Endothelial cell of umbilical vein (primary cell): ENCODE measurements at regions not wholly inside any gene's neighbourhood (a gene's known extent, or its start where the extent isn't known, plus 50 kb on each side); places are given as distances from the start of the nearest gene placed in this dataset.

Source experiments
- BruUV-seq: library from RNA; stranded (reverse); fragments of 400-500 nt; replicated peaks from 2 replicates; lab custom pipeline; 2021; lab: Mats Ljungman, UMichigan
- CTCF ChIA-PET: fragments of 300-600, 350-600 bp; sonication (Branson Sonifier 250); formaldehyde crosslinking; loops from one replicate; lab custom pipeline; 2021; ENCODE audit warnings: antibody characterized with exemption, inconsistent platforms; lab: Charles Lee
- POLR2A ChIA-PET: fragments of 300-600, 350-600 bp; sonication (Branson Sonifier 250); formaldehyde crosslinking; loops from one replicate; lab custom pipeline; 2021; ENCODE audit warnings: antibody characterized with exemption, inconsistent platforms; lab: Charles Lee
- DNase-seq: peaks from one replicate; pipeline ENCODE4 v3.0.0-alpha.2; 2011; ENCODE audit warnings: low read depth, low spot score
- FAIRE-seq: peaks from 2 replicates; lab custom pipeline; 2011; peaks lifted over from hg19 to GRCh38; lab: Jason Lieb, UNC
- H2AFZ ChIP-seq: 2 replicates; pipeline ENCODE4 v1.6.0; 2012; ENCODE audit warnings: low read depth, low read length, control low read depth, inconsistent platforms
- H3K27ac ChIP-seq: 2 replicates; pipeline ENCODE4 v1.5.1; 2011; ENCODE audit warnings: low read depth, mild to moderate bottlenecking, control low read depth, low read length, moderate library complexity; ENCODE audit not compliant: insufficient read depth
- H3K27me3 ChIP-seq, 2 experiments: 2 replicates each; pipeline versions ENCODE4 v1.6.0 to v1.6.1; 2011; ENCODE audit warnings: low read length in 2 of 2, mixed read lengths in 1 of 2; ENCODE audit not compliant: control insufficient read depth in 2 of 2, insufficient read depth in 2 of 2
- H3K36me3 ChIP-seq, 2 experiments: 2 replicates in 1 of 2; 3 replicates in 1 of 2; pipeline ENCODE4 v1.5.1; 2011; ENCODE audit warnings: low read length in 2 of 2, mild to moderate bottlenecking in 1 of 2, moderate library complexity in 1 of 2; ENCODE audit not compliant: control insufficient read depth in 2 of 2, insufficient read depth in 2 of 2; ENCODE audit errors: extremely low read depth in 1 of 2
- H3K4me1 ChIP-seq: 3 replicates; pipeline ENCODE4 v1.5.1; 2011; ENCODE audit warnings: mild to moderate bottlenecking, low read length; ENCODE audit not compliant: control insufficient read depth, insufficient read depth; ENCODE audit errors: extremely low read depth
- H3K4me2 ChIP-seq: 2 replicates; pipeline ENCODE4 v1.6.1; 2011; ENCODE audit warnings: low read length, control low read depth, mixed read lengths; ENCODE audit not compliant: insufficient read depth
- H3K4me3 ChIP-seq, 3 experiments: fragments of 200-600 bp in 1 of 3; sonication (generic), shearing (Covaris generic) in 1 of 3; replicated peaks in 1 of 3; 2 replicates each; pipeline ENCODE4 v1.5.1; 2011 to 2016; ENCODE audit warnings: control low read depth in 3 of 3, low read length in 3 of 3, mild to moderate bottlenecking in 2 of 3, inconsistent platforms in 1 of 3, low read depth in 1 of 3, moderate library complexity in 1 of 3; ENCODE audit not compliant: insufficient read depth in 1 of 3
- H3K79me2 ChIP-seq: 2 replicates; pipeline ENCODE4 v1.6.0; 2012; ENCODE audit warnings: low read length, inconsistent platforms; ENCODE audit not compliant: control insufficient read depth, insufficient read depth
- H3K9ac ChIP-seq: replicated peaks from 2 replicates; pipeline ENCODE3; 2011; ENCODE audit warnings: low read length, control low read depth; ENCODE audit not compliant: insufficient read depth; ENCODE audit errors: extremely low read depth
- H3K9me1 ChIP-seq: replicated peaks from 3 replicates; pipeline ENCODE4 v1.6.0; 2011; ENCODE audit warnings: mild to moderate bottlenecking, low read length; ENCODE audit not compliant: control insufficient read depth, insufficient read depth; ENCODE audit errors: extremely low read depth
- H3K9me3 ChIP-seq: replicated peaks from 2 replicates; pipeline ENCODE4 v1.5.1; 2012; ENCODE audit warnings: low read length, inconsistent platforms; ENCODE audit not compliant: control insufficient read depth, insufficient read depth
- H4K20me1 ChIP-seq: replicated peaks from 2 replicates; pipeline ENCODE3; 2011; ENCODE audit warnings: mild to moderate bottlenecking, low read length; ENCODE audit not compliant: control insufficient read depth, insufficient read depth; ENCODE audit errors: extremely low read depth
- EZH2 ChIP-seq: IDR thresholded peaks from 2 replicates; pipeline ENCODE4 v1.6.1; 2012; ENCODE audit warnings: borderline replicate concordance, low read depth, mild to moderate bottlenecking, moderate library complexity, low read length, inconsistent platforms; ENCODE audit not compliant: severe bottlenecking
- FOS ChIP-seq: IDR thresholded peaks from 2 replicates; pipeline ENCODE4 v1.6.1; 2011; ENCODE audit warnings: mild to moderate bottlenecking, low read length, moderate library complexity, borderline replicate concordance; ENCODE audit not compliant: insufficient read depth
- GATA2 ChIP-seq: IDR thresholded peaks from 2 replicates; pipeline ENCODE4 v1.7.0; 2011; ENCODE audit warnings: low read depth, mild to moderate bottlenecking, moderate library complexity, mixed read lengths, low read length; ENCODE audit not compliant: insufficient read length, insufficient read depth
- JUN ChIP-seq: IDR thresholded peaks from 2 replicates; pipeline ENCODE4 v1.6.1; 2011; ENCODE audit warnings: borderline replicate concordance, low read depth; ENCODE audit not compliant: insufficient read length, insufficient read depth
- MYC ChIP-seq: IDR thresholded peaks from one replicate; pipeline ENCODE4 v1.6.1; 2011; ENCODE audit warnings: mild to moderate bottlenecking, low read depth, low read length
- POLR2A ChIP-seq: IDR thresholded peaks from 2 replicates; pipeline ENCODE4 v1.6.1; 2012; ENCODE audit warnings: low read depth, mild to moderate bottlenecking, control low read depth, low read length
- POLR2AphosphoS5 ChIP-seq: IDR thresholded peaks from 2 replicates; pipeline ENCODE4 v1.6.1; 2012; ENCODE audit warnings: low read depth, mild to moderate bottlenecking, control low read depth, low read length, moderate library complexity; ENCODE audit not compliant: insufficient read depth
- dilution Hi-C: fragments of 300-500 bp; cut with MboI; formaldehyde crosslinking; loops from one replicate; pipeline ENCODE4 v1.15.0; 2019; ENCODE audit warnings: low sequenced_read_pairs; ENCODE audit not compliant: extremely low pct_ligation_motif_present
- intact Hi-C: fragments of 100-400 bp; cut with micrococcal nuclease; formaldehyde crosslinking; loops from one replicate; pipeline ENCODE4 v1.10.0; 2022
- TF ChIP-seq, protein P1 (sequence below), 2 donors: IDR thresholded peaks; 1 replicate in 1 of 2; 2 replicates in 1 of 2; pipeline ENCODE4 v1.5.1; 2011; ENCODE audit warnings: low read length in 2 of 2, mild to moderate bottlenecking in 2 of 2, moderate library complexity in 2 of 2, control low read depth in 1 of 2, inconsistent platforms in 1 of 2, low read depth in 1 of 2; ENCODE audit not compliant: insufficient read depth in 1 of 2; ENCODE audit errors: extremely low read depth in 1 of 2
- TF ChIP-seq, protein P2 (sequence below): IDR thresholded peaks from 2 replicates; pipeline ENCODE4 v1.6.1; 2011; ENCODE audit not compliant: insufficient read depth, insufficient read length

DNA sequence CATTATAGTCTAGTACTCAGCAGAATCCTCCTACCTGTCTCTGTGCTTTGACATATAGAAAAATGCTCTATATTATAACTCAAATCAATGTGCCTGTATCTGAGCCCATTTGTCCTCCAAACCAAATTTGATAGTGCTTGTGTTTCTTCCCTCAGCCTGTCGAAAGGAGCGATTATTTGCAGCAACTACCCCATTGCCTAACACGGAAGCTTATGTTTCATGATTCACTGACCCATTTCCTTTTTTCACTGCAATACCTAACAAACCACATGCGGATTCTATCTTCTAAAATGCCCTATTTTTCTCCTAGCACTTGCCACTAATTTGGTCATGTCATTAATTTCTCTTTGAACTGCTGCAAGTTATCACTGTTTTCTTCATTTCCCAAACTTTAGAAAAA is 1220.6 kb upstream of the CADM2 start:
- POLR2A ChIA-PET: no interaction called here
- Histone ChIP-seq H3K4me3 (no peak overlapping the region), H3K9me1 (no peaks in the 10 kb centered on the region), H3K27me3 (no peaks in the 10 kb centered on the region), H3K36me3 (no peaks in the 10 kb centered on the region), H3K4me2 (no peak overlapping the region), H3K4me1 (no peaks in the 10 kb centered on the region), H2AFZ (no peak overlapping the region), H3K9me3 (peaks cover 4% of the 10 kb centered on the region), H3K9ac (no peak overlapping the region), H3K27ac (no peak overlapping the region), H4K20me1 (no peaks in the 10 kb centered on the region), H3K79me2 (no peaks in the 10 kb centered on the region)
- no peak for TF ChIP-seq MYC
- TF ChIP-seq GATA2: no peak
- no peak for TF ChIP-seq POLR2A
- TF ChIP-seq EZH2: no peak
- no peak for TF ChIP-seq FOS
- TF ChIP-seq, protein P1, sequence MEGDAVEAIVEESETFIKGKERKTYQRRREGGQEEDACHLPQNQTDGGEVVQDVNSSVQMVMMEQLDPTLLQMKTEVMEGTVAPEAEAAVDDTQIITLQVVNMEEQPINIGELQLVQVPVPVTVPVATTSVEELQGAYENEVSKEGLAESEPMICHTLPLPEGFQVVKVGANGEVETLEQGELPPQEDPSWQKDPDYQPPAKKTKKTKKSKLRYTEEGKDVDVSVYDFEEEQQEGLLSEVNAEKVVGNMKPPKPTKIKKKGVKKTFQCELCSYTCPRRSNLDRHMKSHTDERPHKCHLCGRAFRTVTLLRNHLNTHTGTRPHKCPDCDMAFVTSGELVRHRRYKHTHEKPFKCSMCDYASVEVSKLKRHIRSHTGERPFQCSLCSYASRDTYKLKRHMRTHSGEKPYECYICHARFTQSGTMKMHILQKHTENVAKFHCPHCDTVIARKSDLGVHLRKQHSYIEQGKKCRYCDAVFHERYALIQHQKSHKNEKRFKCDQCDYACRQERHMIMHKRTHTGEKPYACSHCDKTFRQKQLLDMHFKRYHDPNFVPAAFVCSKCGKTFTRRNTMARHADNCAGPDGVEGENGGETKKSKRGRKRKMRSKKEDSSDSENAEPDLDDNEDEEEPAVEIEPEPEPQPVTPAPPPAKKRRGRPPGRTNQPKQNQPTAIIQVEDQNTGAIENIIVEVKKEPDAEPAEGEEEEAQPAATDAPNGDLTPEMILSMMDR (IDR thresholded peaks at IDR 0.05; ENCODE audit: extremely low read depth in 1 of 2, insufficient read depth in 1 of 2, low read depth in 1 of 2, low read length in 2 of 2): no peak
- dilution Hi-C loops: no loop called here
- no TSS peak for BruUV-seq
- FAIRE-seq (no peak), DNase-seq (no peak)
- CTCF ChIA-PET: no interaction called here
- intact Hi-C loops: no loop called here

DNA sequence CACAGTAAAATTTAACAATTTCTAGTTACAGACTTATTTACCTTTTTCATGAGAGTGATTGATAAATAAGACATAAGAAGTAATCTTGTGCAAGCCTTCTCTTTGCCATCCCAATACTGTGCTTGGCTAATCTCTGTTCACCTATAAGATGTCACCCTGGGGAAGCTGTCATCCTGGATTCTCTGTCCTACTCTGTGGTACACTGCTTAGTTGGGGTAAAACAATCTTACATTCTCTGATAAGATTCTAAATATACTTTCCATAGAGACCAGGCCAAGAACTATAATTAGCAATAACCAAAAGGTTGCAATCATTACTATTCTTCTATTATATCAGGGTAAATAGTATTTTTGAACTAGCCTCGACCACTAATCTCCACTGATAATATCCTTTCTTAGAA is 1218.3 kb upstream of the CADM2 start:
- no peaks in the 10 kb centered on the region for H3K79me2 ChIP-seq
- no peaks in the 10 kb centered on the region for H3K9me1 ChIP-seq
- TF ChIP-seq FOS (no peak), GATA2 (no peak), POLR2AphosphoS5 (no peak), EZH2 (no peak), JUN (no peak), MYC (no peak), POLR2A (no peak)
- TF ChIP-seq, protein P2, sequence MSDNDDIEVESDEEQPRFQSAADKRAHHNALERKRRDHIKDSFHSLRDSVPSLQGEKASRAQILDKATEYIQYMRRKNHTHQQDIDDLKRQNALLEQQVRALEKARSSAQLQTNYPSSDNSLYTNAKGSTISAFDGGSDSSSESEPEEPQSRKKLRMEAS: no peak
- TF ChIP-seq, protein P1 (IDR thresholded peaks at IDR 0.05; ENCODE audit: extremely low read depth in 1 of 2, insufficient read depth in 1 of 2, low read depth in 1 of 2, low read length in 2 of 2): no peak
- DNase-seq (no peak), FAIRE-seq (no peak)
- ChIA-PET CTCF (no interaction called here), POLR2A (no interaction called here)
- H3K4me1 ChIP-seq: no peaks in the 10 kb centered on the region
- intact Hi-C loops: no loop called here
- no peak overlapping the region for H3K27ac ChIP-seq
- no peak overlapping the region for H3K4me3 ChIP-seq
- H3K36me3 ChIP-seq: no peaks in the 10 kb centered on the region
- H3K4me2 ChIP-seq: no peak overlapping the region
- no peaks in the 10 kb centered on the region for H3K27me3 ChIP-seq
- dilution Hi-C loops: no loop called here
- BruUV-seq: no TSS peak
- no peaks in the 10 kb centered on the region for H4K20me1 ChIP-seq
- H3K9ac ChIP-seq: no peak overlapping the region
- H2AFZ ChIP-seq: no peak overlapping the region
- H3K9me3 ChIP-seq: peaks cover 4% of the 10 kb centered on the region
